H1 (cell line): ENCODE measurements at regions not wholly inside any gene's neighbourhood (a gene's known extent, or its start where the extent isn't known, plus 50 kb on each side); places are given as distances from the start of the nearest gene placed in this dataset.
A peak's percentile ranks its signal among the peaks of the same experiment; 100 is the strongest.

Experiments used
- ATF2 ChIP-seq: IDR thresholded peaks from 2 replicates; pipeline ENCODE4 v1.6.1; 2012; ENCODE audit warnings: low read length, inconsistent platforms
- EGR1 ChIP-seq: IDR thresholded peaks from 2 replicates; pipeline ENCODE4 v1.6.1; 2011; ENCODE audit warnings: low read depth, low read length, borderline replicate concordance
- JUND ChIP-seq: IDR thresholded peaks from 2 replicates; pipeline ENCODE4 v1.6.1; 2011; ENCODE audit warnings: mild to moderate bottlenecking, improper control_type of control experiment, low read length
- KDM4A ChIP-seq: IDR thresholded peaks from one replicate; pipeline ENCODE4 v1.7.1; 2012; ENCODE audit warnings: low read depth, mild to moderate bottlenecking, moderate library complexity, low read length, inconsistent platforms; ENCODE audit not compliant: severe bottlenecking
- POU5F1 ChIP-seq: IDR thresholded peaks from 2 replicates; pipeline ENCODE4 v1.6.1; 2011; ENCODE audit warnings: low read depth, mild to moderate bottlenecking, low read length, moderate library complexity
- RAD21 ChIP-seq, 2 experiments: IDR thresholded peaks in 1 of 2; conservative IDR thresholded peaks in 1 of 2; 2 replicates each; pipeline ENCODE4 v1.6.1; 2011; ENCODE audit warnings: low read depth in 2 of 2, low read length in 2 of 2, improper control_type of control experiment in 1 of 2, inconsistent platforms in 1 of 2, mild to moderate bottlenecking in 1 of 2, moderate library complexity in 1 of 2
- RBBP5 ChIP-seq: IDR thresholded peaks from 2 replicates; pipeline ENCODE4 v1.7.1; 2012; ENCODE audit warnings: low read depth, mild to moderate bottlenecking, inconsistent platforms, low read length, moderate library complexity, borderline replicate concordance
- RXRA ChIP-seq: IDR thresholded peaks from 2 replicates; pipeline ENCODE4 v1.6.1; 2011; ENCODE audit warnings: low read depth, mild to moderate bottlenecking, low read length, moderate library complexity; ENCODE audit not compliant: insufficient read depth
- SIRT6 ChIP-seq: IDR thresholded peaks from one replicate; pipeline ENCODE4 v1.7.1; 2012; ENCODE audit warnings: low read length, inconsistent platforms
- SP2 ChIP-seq: IDR thresholded peaks from 2 replicates; pipeline ENCODE4 v1.6.1; 2012; ENCODE audit warnings: mild to moderate bottlenecking, low read length, inconsistent platforms
- TBP ChIP-seq: IDR thresholded peaks from 2 replicates; pipeline ENCODE4 v1.6.1; 2011; ENCODE audit warnings: low read depth, low read length, improper control_type of control experiment
- TCF12 ChIP-seq: IDR thresholded peaks from 2 replicates; pipeline ENCODE4 v1.6.1; 2011; ENCODE audit warnings: low read depth, mild to moderate bottlenecking, low read length

GRCh38 chr14:89701211-89702043 lies 253.1 kb downstream of the EFCAB11 start (continued):
- TF ChIP-seq SP2 (no peak), ATF2 (no peak), TCF12 (peak; percentile 66; the same call in 1 of the 2 replicates), RAD21 (IDR thresholded peaks at IDR 0.05 in 1 of 2, conservative IDR thresholded peaks at IDR 0.05 in 1 of 2; ENCODE audit: low read depth in 2 of 2, low read length in 2 of 2) (peak in 1 of 2 experiments; percentile 1; a peak in 1 of 4 replicates), EGR1 (peak; percentile 41; the same call in 1 of the 2 replicates), RXRA (peak; percentile 86; the same call in 1 of the 2 replicates), RBBP5 (peak; percentile 90), KDM4A (peak; percentile 54), POU5F1 (no peak), SIRT6 (no peak), JUND (no peak), TBP (no peak)
